SJCRH30 (cell line): ENCODE measurements at regions not wholly inside any gene's neighbourhood (a gene's known extent, or its start where the extent isn't known, plus 50 kb on each side); places are given as distances from the start of the nearest gene placed in this dataset.

ENCODE experiments used
- DNase-seq, 2 experiments: peaks; one replicate each; pipeline ENCODE4 v3.0.0-alpha.2; 2015 to 2020
- H3K27ac ChIP-seq: fragments of 250-450 bp; sonication (Bioruptor Pico); 2 replicates; pipeline ENCODE4 v1.5.1; 2020; ENCODE audit warnings: mild to moderate bottlenecking, moderate library complexity
- H3K27me3 ChIP-seq: fragments of 250-450 bp; sonication (Bioruptor Pico); 2 replicates; pipeline ENCODE4 v1.5.1; 2020; ENCODE audit warnings: mild to moderate bottlenecking, moderate library complexity
- H3K36me3 ChIP-seq: fragments of 250-450 bp; sonication (Bioruptor Pico); 2 replicates; pipeline ENCODE4 v1.5.1; 2020; ENCODE audit warnings: mild to moderate bottlenecking, moderate library complexity
- H3K4me1 ChIP-seq: fragments of 250-450 bp; sonication (Bioruptor Pico); 2 replicates; pipeline ENCODE4 v1.5.1; 2020; ENCODE audit warnings: mild to moderate bottlenecking, moderate library complexity
- H3K4me3 ChIP-seq: fragments of 250-450 bp; sonication (Bioruptor Pico); 2 replicates; pipeline ENCODE4 v1.5.1; 2020; ENCODE audit warnings: mild to moderate bottlenecking, moderate library complexity
- H3K9me3 ChIP-seq: fragments of 250-450 bp; sonication (Bioruptor Pico); replicated peaks from 2 replicates; pipeline ENCODE4 v1.5.1; 2020; ENCODE audit warnings: mild to moderate bottlenecking, moderate library complexity

DNA sequence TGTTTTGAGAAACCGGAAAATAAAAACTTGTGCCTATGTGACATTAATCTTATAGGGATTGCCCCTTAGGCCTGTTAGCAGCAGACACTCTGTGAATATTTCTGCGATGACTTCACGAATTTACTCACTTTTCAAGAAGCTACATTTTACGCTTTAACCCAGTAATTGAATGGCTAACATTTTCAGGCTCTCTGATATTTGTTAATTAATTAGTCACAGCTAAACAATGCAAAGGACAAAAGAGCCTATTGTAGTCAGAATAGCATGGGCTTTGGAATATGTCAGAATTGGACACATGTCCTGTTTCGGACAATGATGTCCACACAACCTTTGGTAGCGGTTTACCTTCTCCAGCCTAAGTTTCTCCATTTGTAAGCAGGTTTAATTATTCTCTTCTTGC, 506.6 kb downstream of the EFNB2 start:
- Histone ChIP-seq H3K27me3 (no peaks in the 10 kb centered on the region), H3K4me3 (no peak overlapping the region), H3K9me3 (no peaks in the 10 kb centered on the region), H3K4me1 (peaks cover 32% of the 10 kb centered on the region), H3K36me3 (no peaks in the 10 kb centered on the region), H3K27ac (peak overlapping the region; percentile 85)
- peak in 1 of 2 experiments; percentile 51 for DNase-seq

DNA sequence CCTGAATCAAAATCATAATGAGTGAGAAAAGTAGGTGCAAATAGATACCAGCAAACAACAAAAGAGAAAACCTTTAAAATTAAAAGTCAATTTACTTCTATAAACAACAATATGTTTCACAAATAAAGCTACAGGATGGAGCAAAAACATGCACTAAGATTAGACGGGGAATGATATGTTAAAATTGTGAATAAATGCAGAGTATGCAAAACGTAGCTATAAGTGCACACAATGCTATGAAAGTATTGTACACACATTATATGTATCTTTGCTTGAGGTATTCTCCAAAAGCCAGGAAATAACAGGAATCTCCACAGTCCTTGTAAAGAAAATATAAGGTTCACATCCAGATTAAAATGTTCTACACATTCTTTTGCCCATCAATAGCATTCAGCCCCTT, 523.9 kb downstream of the EFNB2 start:
- Histone ChIP-seq H3K27ac (no peak overlapping the region), H3K4me3 (no peak overlapping the region), H3K9me3 (no peaks in the 10 kb centered on the region), H3K27me3 (no peaks in the 10 kb centered on the region), H3K4me1 (no peaks in the 10 kb centered on the region), H3K36me3 (no peaks in the 10 kb centered on the region)
- DNase-seq, result no peak

- H3K4me3 ChIP-seq, result no peak overlapping the region
- H3K27ac ChIP-seq, result no peak overlapping the region
- H3K36me3 ChIP-seq, result no peaks in the 10 kb centered on the region
- no peaks in the 10 kb centered on the region for H3K27me3 ChIP-seq
- no peaks in the 10 kb centered on the region for H3K4me1 ChIP-seq
- no peaks in the 10 kb centered on the region for H3K9me3 ChIP-seq
- DNase-seq, result no peak
Measured at GRCh38 chr13:106010836-106011235, 524.6 kb downstream of the EFNB2 start.

- H3K36me3 ChIP-seq, result no peaks in the 10 kb centered on the region
- H3K27ac ChIP-seq, result no peak overlapping the region
- H3K27me3 ChIP-seq, result no peaks in the 10 kb centered on the region
- no peaks in the 10 kb centered on the region for H3K9me3 ChIP-seq
- H3K4me3 ChIP-seq, result no peak overlapping the region
- no peak for DNase-seq
- H3K4me1 ChIP-seq, result no peaks in the 10 kb centered on the region
Measured at GRCh38 chr13:106008540-106008939, 526.9 kb downstream of the EFNB2 start.

DNA sequence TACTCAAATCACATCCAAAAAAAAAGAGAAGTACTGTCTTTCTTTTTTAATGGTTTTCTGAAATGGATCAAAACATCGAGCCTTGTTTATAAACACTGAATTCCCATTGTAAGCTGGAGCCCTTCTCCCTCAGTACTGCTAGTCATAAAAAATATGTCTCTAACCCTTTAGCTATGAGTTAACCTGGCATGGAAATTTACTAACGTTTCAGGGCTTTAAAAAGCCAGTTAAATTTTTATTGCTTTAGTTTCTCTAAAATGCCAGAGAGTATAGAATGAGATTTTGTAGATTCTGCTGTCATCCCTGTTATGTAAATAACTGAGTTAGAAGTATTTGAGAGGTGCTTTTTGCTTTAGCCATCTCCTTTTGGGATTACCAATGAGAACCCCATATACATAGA, 528.3 kb downstream of the EFNB2 start:
- Histone ChIP-seq H3K9me3 (no peaks in the 10 kb centered on the region), H3K4me1 (no peaks in the 10 kb centered on the region), H3K27me3 (no peaks in the 10 kb centered on the region), H3K36me3 (no peaks in the 10 kb centered on the region), H3K4me3 (no peak overlapping the region), H3K27ac (no peak overlapping the region)
- DNase-seq, result no peak

DNA sequence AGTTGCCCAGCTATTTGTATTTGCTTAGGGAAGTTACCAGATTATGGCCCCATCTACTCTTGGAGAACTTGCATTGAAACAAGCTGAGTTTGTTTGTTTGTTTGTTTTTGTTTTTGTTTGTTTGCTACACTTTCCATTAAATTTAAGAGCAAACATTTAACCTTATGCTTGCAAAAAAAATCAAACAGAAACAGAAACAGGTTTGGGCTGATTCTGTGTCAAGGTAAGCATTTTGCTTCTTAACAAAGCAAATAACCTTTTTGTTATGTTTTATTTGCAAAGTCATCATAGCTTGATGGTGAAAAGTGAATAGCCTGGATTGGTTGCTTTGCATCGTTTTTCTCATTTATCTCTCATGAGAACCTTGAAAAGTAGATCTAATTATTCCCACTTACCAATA, 531.8 kb downstream of the EFNB2 start:
- Histone ChIP-seq H3K36me3 (no peaks in the 10 kb centered on the region), H3K27ac (no peak overlapping the region), H3K4me1 (peaks cover 8% of the 10 kb centered on the region), H3K27me3 (no peaks in the 10 kb centered on the region), H3K9me3 (no peaks in the 10 kb centered on the region), H3K4me3 (no peak overlapping the region)
- no peak for DNase-seq

- H3K27ac ChIP-seq, result no peak overlapping the region
- H3K36me3 ChIP-seq, result no peaks in the 10 kb centered on the region
- H3K4me3 ChIP-seq, result no peak overlapping the region
- DNase-seq, result no peak
- peaks cover 8% of the 10 kb centered on the region for H3K4me1 ChIP-seq
- H3K27me3 ChIP-seq, result no peaks in the 10 kb centered on the region
- no peaks in the 10 kb centered on the region for H3K9me3 ChIP-seq
Measured at GRCh38 chr13:106001443-106001842, 534.0 kb downstream of the EFNB2 start.

- peak overlapping the region; percentile 92 for H3K27ac ChIP-seq
Measured at GRCh38 chr13:105997581-105998550, 537.6 kb downstream of the EFNB2 start.

DNA sequence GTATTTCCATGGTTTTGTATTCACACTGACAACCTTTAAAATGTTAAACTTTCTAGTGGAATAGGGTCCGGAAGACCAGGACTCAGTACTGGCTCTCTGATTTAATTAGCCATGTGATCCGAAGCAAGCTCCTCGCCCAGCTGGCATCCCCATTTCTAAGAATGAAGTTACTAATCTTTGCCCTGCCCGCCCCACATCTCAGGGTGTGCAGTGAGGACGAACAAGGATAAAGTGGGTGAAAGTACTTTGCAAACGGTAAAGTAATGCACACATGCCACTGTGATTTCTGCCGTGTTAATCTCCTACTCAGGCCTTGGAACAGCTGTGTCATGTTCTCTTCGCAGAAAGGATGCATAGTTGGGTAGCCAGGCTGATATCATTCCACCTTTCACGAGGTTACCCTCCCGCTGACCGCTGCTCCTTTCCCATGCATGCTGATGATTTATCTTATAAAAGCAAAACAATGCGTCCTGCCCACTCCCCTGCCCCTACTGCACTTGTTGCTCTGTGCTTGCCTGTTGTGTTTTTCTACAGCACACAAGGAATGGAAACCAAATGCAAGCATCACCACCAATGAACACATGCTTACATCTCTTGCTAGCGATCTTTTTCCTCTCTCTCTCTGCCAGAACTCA, 539.0 kb downstream of the EFNB2 start:
- peak; percentile 36 to 59 for DNase-seq
- Histone ChIP-seq H3K4me3 (peak overlapping the region; percentile 45), H3K27me3 (no peaks in the 10 kb centered on the region), H3K4me1 (peaks cover 23% of the 10 kb centered on the region), H3K9me3 (no peaks in the 10 kb centered on the region), H3K27ac (peak overlapping the region; percentile 92), H3K36me3 (no peaks in the 10 kb centered on the region)

More at GRCh38 chr13:105997581-105998550, 537.6 kb downstream of the EFNB2 start:
- peak; percentile 70 to 85 for DNase-seq
- Histone ChIP-seq H3K9me3 (no peaks in the 10 kb centered on the region), H3K27me3 (no peaks in the 10 kb centered on the region), H3K4me1 (peaks cover 15% of the 10 kb centered on the region), H3K4me3 (peak overlapping the region; percentile 45), H3K36me3 (no peaks in the 10 kb centered on the region)

DNA sequence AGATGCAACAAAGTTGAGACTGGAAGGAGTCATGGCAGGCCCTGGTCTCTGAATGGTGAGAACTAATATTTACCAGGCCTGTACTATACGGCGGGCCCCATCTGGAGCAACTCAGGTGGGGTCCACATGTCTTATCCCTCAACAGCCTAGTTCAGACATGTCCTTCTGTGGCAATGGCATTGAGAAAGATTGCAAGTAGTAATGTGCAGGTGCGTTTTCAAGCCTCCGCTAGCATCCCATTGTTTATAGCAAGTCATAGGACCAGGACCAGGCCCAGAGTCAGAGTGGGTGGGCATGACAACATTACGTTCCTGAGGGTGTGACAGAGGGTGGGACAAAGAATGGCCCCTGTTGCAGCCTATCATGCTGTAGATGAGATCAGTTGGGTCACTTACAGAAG, 541.1 kb downstream of the EFNB2 start:
- no peaks in the 10 kb centered on the region for H3K27me3 ChIP-seq
- no peaks in the 10 kb centered on the region for H3K9me3 ChIP-seq
- no peak for DNase-seq
- no peaks in the 10 kb centered on the region for H3K36me3 ChIP-seq
- H3K27ac ChIP-seq, result no peak overlapping the region
- H3K4me3 ChIP-seq, result no peak overlapping the region
- peaks cover 33% of the 10 kb centered on the region for H3K4me1 ChIP-seq

DNA sequence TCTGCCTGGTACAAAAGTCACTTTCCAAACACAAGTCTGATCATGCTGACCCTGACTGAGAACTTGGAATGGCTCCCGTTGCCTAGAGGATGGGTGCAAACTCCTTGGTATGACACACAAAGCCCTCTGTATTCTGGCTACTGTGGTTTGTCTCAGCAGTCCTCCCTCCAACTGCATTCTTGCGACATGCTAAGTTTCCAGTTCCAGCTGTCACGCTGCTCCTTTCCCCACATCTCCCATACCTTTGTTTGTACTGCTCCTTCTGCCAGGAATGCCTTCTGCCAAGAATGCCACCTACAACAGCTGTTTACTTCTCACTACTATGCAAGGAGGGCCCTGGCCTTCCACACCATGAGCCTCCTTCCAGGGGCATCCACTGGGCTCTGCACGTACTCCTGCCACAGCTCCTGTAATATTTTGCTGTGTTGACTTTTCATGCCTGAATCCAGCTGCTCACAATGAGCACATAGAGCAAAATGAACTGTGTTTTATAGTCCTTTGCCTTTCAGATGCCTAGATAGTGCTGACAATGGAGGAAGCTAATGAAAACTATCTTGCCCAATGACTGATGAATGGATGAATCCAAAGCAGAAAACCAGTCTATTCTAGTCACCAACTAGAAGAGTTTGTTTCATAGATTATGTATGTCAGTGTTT, 543.7 kb downstream of the EFNB2 start:
- Histone ChIP-seq H3K4me1 (peaks cover 27% of the 10 kb centered on the region), H3K27ac (peak overlapping the region; percentile 80), H3K9me3 (no peaks in the 10 kb centered on the region), H3K27me3 (no peaks in the 10 kb centered on the region), H3K36me3 (no peaks in the 10 kb centered on the region), H3K4me3 (0 out of 2 replicates have a peak overlapping the region, but pooled peaks have one; percentile 6)
- peak; percentile 80 to 89 for DNase-seq

DNA sequence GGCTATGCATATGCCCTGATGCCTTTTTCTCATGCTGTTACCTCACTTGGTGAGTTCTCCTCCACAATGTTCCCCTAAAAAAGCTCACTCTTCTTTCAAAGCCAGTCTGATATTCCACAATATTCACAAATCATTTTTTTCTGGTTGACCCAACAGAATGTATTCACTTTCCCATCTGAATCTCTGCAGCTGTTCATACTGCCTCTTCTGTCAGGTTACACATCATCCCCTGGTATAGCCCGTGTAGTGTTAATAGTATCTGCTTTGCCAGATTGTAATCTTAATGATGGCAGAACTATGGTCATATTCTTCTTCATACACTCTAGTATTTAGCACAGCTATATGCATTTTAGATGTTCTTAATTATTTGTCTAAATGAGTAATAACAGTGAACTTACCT, 544.3 kb downstream of the EFNB2 start:
- Histone ChIP-seq H3K27ac (peak overlapping the region; percentile 80), H3K9me3 (no peaks in the 10 kb centered on the region), H3K4me3 (no peak overlapping the region), H3K36me3 (no peaks in the 10 kb centered on the region), H3K27me3 (no peaks in the 10 kb centered on the region; the same call in 1 of the 2 replicates), H3K4me1 (peaks cover 24% of the 10 kb centered on the region)
- DNase-seq, result peak in 1 of 2 experiments; percentile 47

DNA sequence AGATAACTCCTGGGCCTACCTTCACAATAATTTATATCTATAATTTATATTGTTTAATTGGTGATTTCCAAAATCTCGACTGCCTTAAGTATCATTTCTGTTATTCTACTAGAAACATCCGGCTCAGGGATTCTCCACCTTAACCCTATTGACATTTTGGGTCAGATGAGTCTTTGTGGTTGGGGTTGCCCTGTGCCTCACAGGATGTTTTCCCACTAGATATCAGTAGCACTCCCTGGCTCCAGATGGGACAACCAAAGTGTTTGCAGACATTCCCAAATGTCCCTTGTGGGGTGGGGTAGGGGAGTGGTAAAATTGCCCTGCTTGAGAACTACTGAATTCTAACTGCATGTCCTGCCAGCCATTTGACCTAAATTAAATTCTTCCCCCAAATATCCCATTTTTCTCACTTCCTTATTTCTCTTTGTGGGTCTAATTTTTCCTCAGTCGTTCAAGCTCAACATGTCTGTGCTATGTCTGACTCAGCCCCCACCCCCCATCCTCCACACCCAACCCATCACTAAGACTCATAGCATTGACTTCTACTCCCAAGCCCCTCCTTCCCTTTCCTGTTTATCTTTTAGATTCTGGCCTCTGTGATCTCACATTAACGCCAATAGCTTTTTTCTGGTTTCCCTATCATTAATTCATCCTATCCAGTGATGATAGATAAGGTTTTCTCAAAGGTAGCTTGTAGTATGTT, 545.1 kb downstream of the EFNB2 start:
- H3K4me3 ChIP-seq, result no peak overlapping the region
- H3K4me1 ChIP-seq, result peaks cover 20% of the 10 kb centered on the region
- no peaks in the 10 kb centered on the region for H3K9me3 ChIP-seq
- H3K36me3 ChIP-seq, result no peaks in the 10 kb centered on the region
- peak overlapping the region; percentile 80 for H3K27ac ChIP-seq
- no peaks in the 10 kb centered on the region; the same call in 1 of the 2 replicates for H3K27me3 ChIP-seq
- no peak for DNase-seq

- DNase-seq, result no peak
- H3K4me1 ChIP-seq, result peaks cover 14% of the 10 kb centered on the region
- no peaks in the 10 kb centered on the region for H3K36me3 ChIP-seq
- no peak overlapping the region for H3K27ac ChIP-seq
- no peaks in the 10 kb centered on the region for H3K9me3 ChIP-seq
- H3K4me3 ChIP-seq, result no peak overlapping the region
- H3K27me3 ChIP-seq, result no peaks in the 10 kb centered on the region; the same call in 1 of the 2 replicates
Measured at GRCh38 chr13:105984646-105985045, 550.8 kb downstream of the EFNB2 start.
